ENCODE measurements at regions not wholly inside any gene's neighbourhood (a gene's known extent, or its start where the extent isn't known, plus 50 kb on each side); places are given as distances from the start of the nearest gene placed in this dataset.

- no peaks in the 10 kb centered on the region for H3K9me3 ChIP-seq
- no peak for TF ChIP-seq CTCF (IDR thresholded peaks at IDR 0.05)
- no peak overlapping the region for H3K4me3 ChIP-seq
- H3K4me1 ChIP-seq (ENCODE audit: low read depth): no peaks in the 10 kb centered on the region
- DNase-seq: peak in 2 of 3 donors; percentile 24 to 40
- H3K36me3 ChIP-seq (ENCODE audit: low read depth): no peaks in the 10 kb centered on the region
- peak; percentile 77 for ATAC-seq
- intact Hi-C loops (cut with DNase I, micrococcal nuclease): no loop called here
Observed at GRCh38 chrX:97682991-97683840, 799.5 kb downstream of the RPA4 start.

GRCh38 chrX:97685753-97686152, 802.0 kb downstream of the RPA4 start:
- Histone ChIP-seq H3K9me3 (no peaks in the 10 kb centered on the region), H3K4me1 (ENCODE audit: low read depth) (no peaks in the 10 kb centered on the region), H3K36me3 (ENCODE audit: low read depth) (no peaks in the 10 kb centered on the region), H3K4me3 (no peak overlapping the region)
- no peak for TF ChIP-seq CTCF (IDR thresholded peaks at IDR 0.05)
- intact Hi-C loops (cut with DNase I, micrococcal nuclease): no loop called here
- ATAC-seq: peak; percentile 74
- peak in 1 of 3 donors; percentile 47 for DNase-seq

GRCh38 chrX:97691901-97692455, 808.3 kb downstream of the RPA4 start:
- no peak for DNase-seq
- H3K36me3 ChIP-seq (ENCODE audit: low read depth): no peaks in the 10 kb centered on the region
- no peak overlapping the region for H3K4me3 ChIP-seq
- TF ChIP-seq CTCF (IDR thresholded peaks at IDR 0.05): no peak
- H3K9me3 ChIP-seq: no peaks in the 10 kb centered on the region
- intact Hi-C loops (cut with DNase I, micrococcal nuclease): no loop called here
- no peaks in the 10 kb centered on the region for H3K4me1 ChIP-seq (ENCODE audit: low read depth)
- ATAC-seq: no peak

GRCh38 chrX:97692575-97692974, 808.9 kb downstream of the RPA4 start:
- DNase-seq (no peak), ATAC-seq (no peak)
- no peak for TF ChIP-seq CTCF (IDR thresholded peaks at IDR 0.05)
- no peaks in the 10 kb centered on the region for H3K36me3 ChIP-seq (ENCODE audit: low read depth)
- no peaks in the 10 kb centered on the region for H3K9me3 ChIP-seq
- intact Hi-C loops (cut with DNase I, micrococcal nuclease): no loop called here
- H3K4me3 ChIP-seq: no peak overlapping the region
- H3K4me1 ChIP-seq (ENCODE audit: low read depth): no peaks in the 10 kb centered on the region

- no peaks in the 10 kb centered on the region for H3K4me1 ChIP-seq (ENCODE audit: low read depth)
- no peaks in the 10 kb centered on the region for H3K9me3 ChIP-seq
- TF ChIP-seq CTCF (IDR thresholded peaks at IDR 0.05): no peak
- H3K4me3 ChIP-seq: no peak overlapping the region
- DNase-seq: no peak
- no peak for ATAC-seq
- intact Hi-C loops (cut with DNase I, micrococcal nuclease): no loop called here
- no peaks in the 10 kb centered on the region for H3K36me3 ChIP-seq (ENCODE audit: low read depth)
Observed at GRCh38 chrX:97700547-97700946, 816.8 kb downstream of the RPA4 start.
